COR-L47 (cell line): ENCODE measurements at regions not wholly inside any gene's neighbourhood (a gene's known extent, or its start where the extent isn't known, plus 50 kb on each side); places are given as distances from the start of the nearest gene placed in this dataset.

Experiments used
- DNase-seq: peaks from one replicate; lab custom pipeline; 2025; lab: John Stamatoyannopoulos, UW

DNA sequence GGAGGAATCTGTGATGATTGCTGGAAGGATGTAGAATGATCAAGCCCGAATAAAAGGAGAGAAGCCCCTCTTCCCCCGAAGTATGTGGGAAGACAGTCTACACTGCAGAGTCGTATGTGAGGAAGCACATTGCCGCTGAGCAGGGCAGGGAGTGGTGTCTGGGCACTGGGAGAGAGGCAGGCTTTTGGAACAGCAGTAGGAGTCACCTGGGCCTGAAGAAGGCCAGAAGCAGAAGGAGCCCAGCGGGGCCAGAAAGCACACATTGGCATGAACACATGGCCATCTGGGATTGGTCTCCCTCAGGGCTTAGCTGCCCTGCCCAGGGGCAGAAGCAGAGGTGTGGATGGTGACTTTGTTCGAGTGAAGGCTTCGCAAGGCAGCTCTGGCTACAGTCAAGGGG is 162.8 kb downstream of the ERCC6L2 start:
- no peak for DNase-seq

DNA sequence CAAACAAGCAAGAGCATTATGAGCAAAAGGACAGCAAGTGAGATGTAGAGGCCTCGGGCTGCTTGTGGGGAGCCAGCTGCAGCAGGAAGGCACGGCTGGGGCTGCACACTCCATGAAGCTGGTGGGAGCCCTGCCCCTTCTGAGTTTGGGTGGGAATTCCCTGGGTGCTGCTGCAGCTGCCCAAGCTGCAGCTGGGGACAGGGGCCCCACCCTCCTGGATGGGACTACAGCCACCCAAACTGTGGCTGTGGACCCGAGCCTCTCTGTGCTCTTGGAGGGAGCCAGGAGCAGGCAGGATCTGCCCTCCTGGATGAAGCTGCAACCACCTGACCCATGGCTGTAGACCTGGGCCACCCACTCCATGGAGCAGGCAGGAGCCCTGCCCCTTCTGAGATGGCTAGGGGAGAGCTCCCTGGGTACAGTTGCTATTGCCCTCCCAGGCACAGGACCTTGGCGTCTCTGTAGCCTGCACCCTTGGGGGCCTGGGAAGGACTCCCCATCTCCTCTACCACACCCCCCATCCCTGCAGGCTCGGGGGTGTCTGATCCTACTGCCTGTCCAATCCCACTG is 159.1 kb downstream of the ERCC6L2 start:
- no peak for DNase-seq

DNA sequence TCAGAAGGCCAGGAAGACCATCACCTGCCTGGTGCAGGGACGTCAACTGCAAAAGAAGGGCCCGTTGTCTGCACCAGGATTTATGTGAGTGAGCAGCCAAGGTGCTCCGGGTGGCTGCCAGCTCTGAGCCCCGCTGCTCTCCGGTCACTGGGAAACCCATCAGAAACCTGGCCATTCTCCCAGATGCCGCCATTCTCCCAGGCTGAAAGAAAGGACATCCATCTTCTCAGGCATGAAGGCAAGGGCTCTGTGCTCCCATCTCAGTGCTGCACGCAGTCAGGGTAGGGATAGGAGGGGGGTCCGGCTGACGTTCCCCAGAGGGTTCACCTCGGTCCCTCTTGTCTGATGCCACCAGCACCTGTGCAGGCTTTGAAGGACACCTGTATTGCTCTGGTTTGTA is 158.4 kb downstream of the ERCC6L2 start:
- no peak for DNase-seq

DNA sequence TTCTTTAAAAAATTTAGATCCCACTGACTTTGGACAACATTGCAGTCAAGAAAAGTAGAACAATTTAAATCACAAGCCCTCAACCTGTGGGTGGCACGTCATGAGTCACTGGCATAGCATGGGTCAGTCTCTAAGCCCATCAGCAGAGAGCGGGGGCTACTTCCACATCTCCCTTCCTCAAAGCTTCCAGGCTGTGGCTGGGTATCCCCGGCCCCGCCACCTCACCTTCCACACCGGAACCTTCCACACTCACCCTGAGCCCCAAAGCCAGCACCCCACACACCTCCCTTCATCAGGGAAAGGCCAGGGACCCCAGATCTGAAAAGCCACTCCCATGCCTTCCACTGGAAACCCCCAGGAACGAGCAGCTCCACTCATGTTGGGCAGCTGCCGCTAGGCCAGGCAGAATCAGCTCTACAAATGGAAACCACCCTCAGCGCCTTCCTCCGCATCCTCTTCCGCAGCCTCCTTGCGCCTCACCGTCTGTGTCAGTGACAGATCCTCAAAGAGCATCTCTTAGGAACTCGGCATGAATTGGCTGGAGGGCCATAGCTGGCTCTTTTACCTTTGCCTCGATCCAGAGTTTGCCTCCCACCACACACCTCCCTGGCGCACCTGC is 156.5 kb downstream of the ERCC6L2 start:
- no peak for DNase-seq

DNA sequence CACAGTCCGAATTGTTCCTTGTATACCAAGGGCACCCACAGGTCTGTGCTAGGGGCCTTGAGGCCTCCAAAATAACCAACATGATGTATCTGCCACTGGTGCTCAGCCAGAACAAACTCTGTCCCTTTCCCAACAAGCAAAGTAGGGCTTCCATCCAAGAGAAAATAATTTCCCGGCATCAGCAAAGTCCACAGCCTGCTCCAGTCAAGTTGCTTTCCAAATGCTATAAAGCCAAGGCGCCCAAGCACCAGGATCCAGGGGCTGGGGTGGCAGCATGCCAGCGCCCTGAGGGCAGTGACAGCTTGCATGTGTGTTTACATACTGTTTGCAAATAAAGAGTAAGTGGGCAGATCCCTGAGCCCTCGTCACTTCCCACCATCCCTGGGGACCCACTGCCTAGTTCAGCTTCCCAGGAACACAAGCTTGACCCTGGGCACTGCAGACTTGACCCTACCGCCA is 155.9 kb downstream of the ERCC6L2 start:
- DNase-seq: peak; percentile 94

DNA sequence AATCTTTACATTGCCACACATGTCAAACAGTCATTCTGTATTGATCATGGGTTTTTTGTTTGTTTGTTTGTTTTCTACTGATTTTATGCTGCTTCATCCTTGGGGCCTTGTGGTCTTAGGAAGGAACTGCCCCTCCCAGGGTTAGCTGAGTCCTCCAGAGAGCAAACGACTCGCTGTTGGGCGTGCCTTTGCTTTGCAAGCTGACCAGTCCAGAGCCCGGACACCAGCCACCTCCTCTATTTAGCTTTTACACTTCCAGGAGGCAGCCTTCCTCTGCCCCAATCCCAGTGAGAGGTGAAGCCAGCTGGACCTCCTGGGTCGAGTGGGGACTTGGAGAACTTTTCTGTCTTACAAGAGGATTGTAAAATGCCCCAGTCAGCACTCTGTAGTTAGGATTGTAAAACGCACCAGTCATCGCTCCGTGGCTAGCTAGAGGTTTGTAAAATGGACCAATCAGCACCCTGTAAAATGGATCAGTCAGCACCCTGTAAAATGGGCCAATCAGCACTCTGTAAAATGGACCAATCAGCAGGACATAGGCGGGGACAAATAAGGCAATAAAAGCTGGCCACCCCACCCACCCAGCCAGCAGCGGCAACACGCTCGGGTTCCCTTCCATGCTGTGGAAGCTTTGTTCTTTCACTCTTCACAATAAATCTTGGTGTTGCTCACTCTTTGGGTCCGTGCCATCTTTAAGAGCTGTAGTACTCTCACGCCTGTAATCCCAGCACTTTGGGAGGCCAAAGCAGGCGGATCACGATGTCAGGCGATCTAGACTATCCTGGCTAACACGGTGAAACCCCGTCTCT is 154.4 kb downstream of the ERCC6L2 start:
- no peak for DNase-seq

DNA sequence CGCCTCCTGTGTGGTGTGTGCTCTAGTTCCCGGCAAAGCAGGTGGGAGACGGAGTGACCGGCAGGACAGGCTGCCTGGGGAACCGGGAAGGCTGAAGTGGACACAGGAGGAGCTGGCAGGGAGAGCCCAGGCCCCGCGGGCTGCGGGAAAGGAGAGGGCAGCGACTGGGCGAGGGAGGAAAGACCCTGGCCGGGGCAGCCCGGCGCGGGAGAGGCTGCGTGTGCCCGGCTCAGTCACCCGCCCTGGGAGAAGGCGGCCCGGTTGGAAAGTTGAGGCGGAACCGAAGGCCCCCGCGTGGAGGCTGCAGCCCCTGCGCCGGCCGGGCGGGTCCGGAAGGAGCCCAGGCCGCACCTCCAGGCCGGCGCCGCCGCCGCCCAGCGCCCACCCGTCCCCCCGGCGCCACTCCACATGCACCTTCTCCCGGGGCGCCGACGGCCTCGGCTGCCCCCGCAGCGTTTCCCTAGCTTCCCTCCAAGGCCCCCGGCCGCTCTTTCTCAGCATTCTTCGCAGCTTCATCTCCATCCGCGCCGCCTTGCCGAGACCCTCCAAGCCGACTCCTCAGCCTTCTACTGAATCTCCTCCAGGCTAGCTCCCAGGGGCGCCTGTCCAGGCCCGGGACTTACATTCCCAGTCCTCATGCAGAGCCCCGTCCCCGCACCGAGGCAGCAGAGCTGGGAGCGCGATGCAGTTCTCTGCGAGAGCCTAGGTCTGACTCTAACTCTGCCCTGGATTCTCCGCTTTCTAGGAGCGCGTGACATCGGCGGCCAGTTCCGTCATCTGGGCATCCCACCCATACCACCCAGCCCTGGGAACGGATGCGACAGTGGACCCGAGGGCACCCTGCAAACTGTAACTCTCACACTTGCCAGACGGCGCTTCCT is 152.0 kb downstream of the ERCC6L2 start:
- DNase-seq: no peak

DNA sequence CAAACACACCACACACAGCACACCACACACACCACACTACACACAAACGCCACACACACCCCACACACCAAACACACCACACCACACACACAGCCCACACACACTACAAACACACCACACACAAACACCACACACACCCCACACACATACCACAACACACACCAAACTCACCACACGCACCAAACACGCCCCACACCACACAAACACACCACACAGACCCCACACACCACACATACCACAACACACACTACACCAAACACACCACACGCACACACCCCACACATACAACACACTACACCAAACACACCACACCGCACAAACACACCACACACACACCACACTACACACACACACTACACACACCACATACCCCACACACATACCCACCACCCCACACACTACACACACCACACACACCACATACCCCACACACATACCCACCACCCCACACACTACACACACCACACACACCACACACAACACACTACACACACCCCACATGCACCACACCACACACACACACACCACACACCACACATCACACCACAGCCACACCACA is 151.2 kb downstream of the ERCC6L2 start:
- DNase-seq: no peak

DNA sequence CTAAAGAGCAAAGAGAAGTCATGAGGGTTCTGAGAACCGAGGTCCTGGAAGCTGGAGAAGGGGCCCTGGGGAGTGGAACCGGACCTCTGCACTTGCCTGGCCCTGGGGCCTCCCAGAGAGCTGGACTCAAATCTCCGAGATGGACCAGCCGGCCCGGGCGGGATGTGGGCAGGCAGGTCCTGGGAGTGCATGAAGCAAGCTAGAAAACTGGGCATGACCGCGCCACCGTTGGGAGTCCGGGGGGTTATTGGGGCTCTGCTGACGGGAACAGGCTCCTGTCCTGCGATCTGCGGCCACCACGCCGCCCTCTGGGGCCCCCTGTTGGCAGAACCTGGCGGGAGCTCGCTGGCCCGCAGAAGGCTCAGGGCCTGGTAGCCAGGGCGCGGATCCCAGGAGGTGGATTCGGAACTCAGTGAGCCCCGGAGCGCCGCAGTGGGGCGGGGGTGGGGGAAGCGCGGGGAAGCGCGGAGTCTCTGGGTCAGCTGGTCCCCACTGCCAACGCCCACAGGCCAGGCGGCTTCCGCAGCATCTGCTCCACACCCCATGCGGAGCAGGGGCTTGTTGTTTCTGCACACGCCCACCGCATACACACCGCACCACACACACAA is 150.6 kb downstream of the ERCC6L2 start:
- DNase-seq: no peak

DNA sequence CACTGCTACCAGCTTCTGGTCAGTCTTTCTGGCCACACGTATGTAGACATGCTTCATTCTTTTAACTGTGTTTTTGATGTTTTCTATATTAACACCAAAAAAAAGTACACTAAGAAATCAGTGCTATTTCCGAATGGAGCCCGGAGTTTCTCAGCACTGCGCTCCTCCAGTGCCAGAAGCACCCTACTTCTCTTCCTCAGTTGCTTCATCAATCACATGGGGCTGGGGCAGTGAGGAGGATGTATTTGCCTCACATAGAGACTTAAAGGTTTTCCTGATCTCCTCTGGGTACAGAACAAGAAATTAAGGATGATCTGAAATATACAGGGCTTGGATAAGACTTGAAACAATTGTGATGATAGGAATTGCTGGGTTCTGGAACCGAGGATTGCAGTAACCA is 148.0 kb downstream of the ERCC6L2 start:
- no peak for DNase-seq

DNA sequence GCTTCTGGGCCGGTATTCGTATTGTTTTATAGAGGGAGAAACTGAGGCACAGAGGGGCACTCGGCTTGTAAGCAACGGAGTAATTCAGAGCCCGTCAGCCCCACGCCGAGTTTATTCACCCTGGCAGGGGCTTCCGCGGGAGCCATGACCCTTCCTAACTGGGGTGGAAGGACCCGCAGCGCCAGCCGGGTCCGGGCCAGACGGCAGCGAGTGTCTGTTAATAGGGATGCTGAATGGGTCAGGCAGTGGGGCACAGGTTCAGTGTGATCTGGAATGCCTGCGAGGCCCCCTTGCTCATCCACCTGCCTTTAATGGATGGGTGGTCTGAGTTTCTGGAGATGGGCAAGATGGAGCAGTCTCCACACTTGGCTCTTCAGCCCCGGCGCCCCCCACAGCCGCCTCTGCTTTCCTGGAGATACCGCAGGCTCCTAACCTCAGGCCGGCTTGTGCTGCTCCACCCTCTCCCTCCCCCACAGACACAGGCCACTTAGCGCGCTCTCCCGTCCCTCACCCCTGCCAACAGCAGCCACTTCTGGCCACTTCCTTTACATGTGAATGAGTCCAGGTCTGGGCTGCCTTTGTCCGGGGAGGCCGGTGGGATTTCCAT is 147.1 kb downstream of the ERCC6L2 start:
- no peak for DNase-seq

DNA sequence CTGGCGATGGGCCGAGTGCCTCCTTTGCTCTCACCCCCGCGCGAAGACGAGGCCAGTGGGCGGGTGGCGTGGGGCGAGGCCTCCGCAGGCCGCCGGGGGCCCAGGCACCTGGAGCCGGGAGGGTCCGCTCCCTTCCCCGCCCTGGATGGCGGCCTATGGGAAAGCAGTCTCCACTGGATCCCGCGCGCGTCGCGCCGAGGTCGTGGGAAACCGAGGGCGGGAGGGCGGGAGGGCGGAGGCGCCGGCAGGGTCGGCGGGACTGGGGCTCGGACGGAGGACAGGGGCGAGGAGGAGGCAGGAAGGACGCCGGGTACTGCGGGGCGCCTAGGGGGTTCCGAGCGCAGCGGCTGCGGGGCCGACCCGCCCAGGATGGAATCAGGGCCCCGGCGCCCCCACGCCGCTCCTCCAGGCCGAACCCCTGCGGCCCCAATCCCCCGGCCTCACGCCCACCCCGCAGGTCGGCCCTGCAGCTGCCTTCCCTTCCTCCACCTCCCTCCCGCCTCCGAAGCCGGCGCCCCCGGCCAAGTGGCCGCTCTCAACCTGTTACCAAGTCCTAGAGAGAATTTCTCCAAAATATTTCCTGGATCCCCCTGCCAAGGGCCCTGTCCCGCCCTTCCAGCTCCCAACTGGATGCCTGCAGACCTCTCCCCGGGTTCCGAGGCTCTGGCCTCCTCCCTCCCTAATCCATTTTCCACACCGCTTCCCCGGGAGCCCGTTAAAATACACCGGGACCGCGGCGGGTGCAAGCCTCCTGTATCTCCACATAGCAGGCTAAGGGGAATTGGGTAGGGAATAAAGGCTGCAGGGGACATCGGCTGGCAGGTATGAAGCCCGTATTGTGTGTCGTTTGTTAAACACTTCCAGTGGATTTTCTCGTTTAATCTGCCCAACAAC is 146.3 kb downstream of the ERCC6L2 start:
- no peak for DNase-seq

DNA sequence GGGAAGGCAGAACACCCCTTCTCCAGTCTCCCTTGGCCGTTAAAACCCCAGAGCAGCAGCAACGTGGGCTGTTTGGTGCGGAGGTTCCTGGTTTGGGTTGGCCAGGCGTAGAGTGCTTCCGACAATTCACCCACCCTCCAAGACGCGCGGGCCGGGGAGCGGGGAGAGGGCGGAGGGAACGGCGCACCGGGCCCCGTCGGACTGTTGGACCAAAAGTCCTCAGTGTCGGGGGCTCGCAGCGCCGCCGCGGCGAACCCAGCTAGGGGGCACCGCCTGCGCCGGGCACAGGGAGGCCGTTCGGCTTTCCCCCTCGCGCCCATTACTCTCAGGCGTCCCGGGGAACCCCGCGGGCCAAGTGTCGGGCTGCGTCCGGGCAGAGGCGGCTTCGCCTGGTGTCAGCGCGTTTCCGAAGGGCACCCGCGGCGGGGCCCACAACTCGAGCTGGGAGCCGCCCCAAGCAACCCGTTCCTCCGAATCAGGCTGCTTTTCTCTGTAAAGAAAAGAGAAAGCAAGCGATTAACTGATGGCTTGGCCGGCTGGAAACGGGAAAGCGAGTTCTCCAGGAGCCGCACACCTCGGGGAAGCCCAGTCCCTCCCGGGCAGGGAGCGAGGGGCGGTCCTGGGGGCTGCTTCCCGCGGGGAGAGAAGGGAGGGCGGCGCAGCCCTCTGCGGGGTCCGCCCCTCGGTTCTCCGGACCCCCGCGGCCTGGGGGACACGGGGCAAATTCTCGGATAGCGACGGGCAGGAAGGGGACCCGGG is 145.5 kb downstream of the ERCC6L2 start:
- peak; percentile 8 for DNase-seq

DNA sequence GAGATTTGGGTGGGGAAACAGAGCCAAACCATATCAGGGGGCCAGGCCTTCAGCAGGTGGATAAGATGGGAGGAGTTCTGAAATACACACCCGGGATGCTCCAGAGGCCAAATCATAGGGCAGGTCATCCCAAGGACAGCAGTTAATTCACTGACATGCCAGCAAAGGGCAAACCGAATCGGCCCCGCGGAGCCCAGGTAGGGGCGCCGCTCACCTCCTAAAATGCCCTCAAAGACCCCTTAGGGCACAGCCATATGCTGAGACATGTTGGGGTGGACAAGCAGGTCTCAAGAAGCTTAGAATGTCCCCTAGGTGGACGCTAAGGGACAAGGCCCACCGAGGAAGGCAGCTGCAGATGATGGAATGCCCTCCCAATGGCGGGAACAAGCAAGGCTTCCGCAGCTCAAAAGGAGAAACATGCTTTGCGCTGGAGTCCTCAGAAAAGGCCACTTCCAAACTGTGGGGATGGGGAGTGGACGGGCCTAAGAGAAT is 144.9 kb downstream of the ERCC6L2 start:
- DNase-seq: no peak
